ENCODE measurements at regions not wholly inside any gene's neighbourhood (a gene's known extent, or its start where the extent isn't known, plus 50 kb on each side); places are given as distances from the start of the nearest gene placed in this dataset.

GRCh38 chr3:55333923-55334322, 153.2 kb downstream of the WNT5A start:
- no peak for TF ChIP-seq CTCF (IDR thresholded peaks at IDR 0.05)
- TF ChIP-seq POLR2A (IDR thresholded peaks at IDR 0.05), result no peak
